ENCODE measurements at regions not wholly inside any gene's neighbourhood (a gene's known extent, or its start where the extent isn't known, plus 50 kb on each side); places are given as distances from the start of the nearest gene placed in this dataset.

DNA sequence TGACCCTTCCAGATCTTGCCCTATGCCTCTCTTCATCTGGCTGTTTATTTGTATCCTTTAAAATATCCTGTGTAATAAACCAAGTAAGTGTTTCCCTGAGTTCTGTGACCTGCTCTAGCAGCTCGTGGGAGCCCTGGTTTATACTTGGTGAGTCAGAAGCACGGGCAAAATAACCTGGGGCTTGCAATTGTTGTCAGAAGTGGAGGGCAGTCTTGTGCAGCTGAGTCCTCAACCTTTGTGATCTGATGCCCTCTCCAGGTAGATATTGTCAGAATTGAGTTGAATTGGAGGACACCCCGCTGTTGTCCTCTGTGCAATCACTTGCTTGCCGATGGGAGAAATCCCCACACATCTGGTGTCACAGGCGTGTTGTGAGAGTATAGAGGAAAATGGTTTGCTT is 62.5 kb upstream of the PRICKLE1 start:
- TF ChIP-seq POLR2AphosphoS5 (IDR thresholded peaks at IDR 0.05; ENCODE audit: borderline replicate concordance, low read depth, low read length) (no peak), EZH2 (IDR thresholded peaks at IDR 0.05) (no peak)

Measured in SK-N-MC (cell line).